ENCODE measurements at regions not wholly inside any gene's neighbourhood (a gene's known extent, or its start where the extent isn't known, plus 50 kb on each side); places are given as distances from the start of the nearest gene placed in this dataset.

DNA sequence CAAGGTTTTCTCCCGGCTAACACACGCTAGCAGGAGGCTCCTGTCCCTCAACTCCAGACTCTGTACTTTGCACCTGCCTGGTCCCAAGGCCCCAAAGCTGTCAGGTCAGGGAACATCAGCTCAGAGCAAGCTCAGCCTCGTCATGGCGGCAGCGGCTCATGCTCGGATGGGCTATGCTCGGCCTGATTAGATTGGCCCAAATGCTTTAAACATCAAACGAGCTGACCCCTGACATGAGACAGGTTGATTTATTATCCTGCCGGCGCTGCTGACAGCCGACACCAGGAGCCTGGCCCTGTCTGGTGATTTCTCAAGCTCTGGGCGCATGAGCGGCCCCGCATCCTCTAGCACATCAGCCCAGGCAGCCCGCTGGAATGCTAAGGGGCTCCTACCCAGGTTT lies 436.4 kb downstream of the EIPR1 start:
- peaks cover 0 to 2% (median 0%) of the 10 kb centered on the region in 4 donors for H3K27me3 ChIP-seq (ENCODE audit: control insufficient read depth in 4 of 4, insufficient read depth in 4 of 4, low read length in 3 of 4)
- DNase-seq (ENCODE audit: low spot score): no peak
- no peak for TF ChIP-seq EGR1 (IDR thresholded peaks at IDR 0.05; ENCODE audit: low read depth in 2 of 2)
- no peak for TF ChIP-seq YY1 (IDR thresholded peaks at IDR 0.05)
- no peak for TF ChIP-seq RXRA (IDR thresholded peaks at IDR 0.05)
- no peak for TF ChIP-seq FOXA1 (IDR thresholded peaks at IDR 0.05)
- TF ChIP-seq NR2F2 (IDR thresholded peaks at IDR 0.05): no peak
- no peak for TF ChIP-seq RAD21 (IDR thresholded peaks at IDR 0.05)
- TF ChIP-seq FOXA2 (IDR thresholded peaks at IDR 0.05): no peak
- TF ChIP-seq, protein P1, sequence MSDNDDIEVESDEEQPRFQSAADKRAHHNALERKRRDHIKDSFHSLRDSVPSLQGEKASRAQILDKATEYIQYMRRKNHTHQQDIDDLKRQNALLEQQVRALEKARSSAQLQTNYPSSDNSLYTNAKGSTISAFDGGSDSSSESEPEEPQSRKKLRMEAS (IDR thresholded peaks at IDR 0.05): no peak
- TF ChIP-seq, protein P2, sequence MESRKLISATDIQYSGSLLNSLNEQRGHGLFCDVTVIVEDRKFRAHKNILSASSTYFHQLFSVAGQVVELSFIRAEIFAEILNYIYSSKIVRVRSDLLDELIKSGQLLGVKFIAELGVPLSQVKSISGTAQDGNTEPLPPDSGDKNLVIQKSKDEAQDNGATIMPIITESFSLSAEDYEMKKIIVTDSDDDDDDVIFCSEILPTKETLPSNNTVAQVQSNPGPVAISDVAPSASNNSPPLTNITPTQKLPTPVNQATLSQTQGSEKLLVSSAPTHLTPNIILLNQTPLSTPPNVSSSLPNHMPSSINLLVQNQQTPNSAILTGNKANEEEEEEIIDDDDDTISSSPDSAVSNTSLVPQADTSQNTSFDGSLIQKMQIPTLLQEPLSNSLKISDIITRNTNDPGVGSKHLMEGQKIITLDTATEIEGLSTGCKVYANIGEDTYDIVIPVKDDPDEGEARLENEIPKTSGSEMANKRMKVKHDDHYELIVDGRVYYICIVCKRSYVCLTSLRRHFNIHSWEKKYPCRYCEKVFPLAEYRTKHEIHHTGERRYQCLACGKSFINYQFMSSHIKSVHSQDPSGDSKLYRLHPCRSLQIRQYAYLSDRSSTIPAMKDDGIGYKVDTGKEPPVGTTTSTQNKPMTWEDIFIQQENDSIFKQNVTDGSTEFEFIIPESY (IDR thresholded peaks at IDR 0.05): no peak
- TF ChIP-seq, protein P3, sequence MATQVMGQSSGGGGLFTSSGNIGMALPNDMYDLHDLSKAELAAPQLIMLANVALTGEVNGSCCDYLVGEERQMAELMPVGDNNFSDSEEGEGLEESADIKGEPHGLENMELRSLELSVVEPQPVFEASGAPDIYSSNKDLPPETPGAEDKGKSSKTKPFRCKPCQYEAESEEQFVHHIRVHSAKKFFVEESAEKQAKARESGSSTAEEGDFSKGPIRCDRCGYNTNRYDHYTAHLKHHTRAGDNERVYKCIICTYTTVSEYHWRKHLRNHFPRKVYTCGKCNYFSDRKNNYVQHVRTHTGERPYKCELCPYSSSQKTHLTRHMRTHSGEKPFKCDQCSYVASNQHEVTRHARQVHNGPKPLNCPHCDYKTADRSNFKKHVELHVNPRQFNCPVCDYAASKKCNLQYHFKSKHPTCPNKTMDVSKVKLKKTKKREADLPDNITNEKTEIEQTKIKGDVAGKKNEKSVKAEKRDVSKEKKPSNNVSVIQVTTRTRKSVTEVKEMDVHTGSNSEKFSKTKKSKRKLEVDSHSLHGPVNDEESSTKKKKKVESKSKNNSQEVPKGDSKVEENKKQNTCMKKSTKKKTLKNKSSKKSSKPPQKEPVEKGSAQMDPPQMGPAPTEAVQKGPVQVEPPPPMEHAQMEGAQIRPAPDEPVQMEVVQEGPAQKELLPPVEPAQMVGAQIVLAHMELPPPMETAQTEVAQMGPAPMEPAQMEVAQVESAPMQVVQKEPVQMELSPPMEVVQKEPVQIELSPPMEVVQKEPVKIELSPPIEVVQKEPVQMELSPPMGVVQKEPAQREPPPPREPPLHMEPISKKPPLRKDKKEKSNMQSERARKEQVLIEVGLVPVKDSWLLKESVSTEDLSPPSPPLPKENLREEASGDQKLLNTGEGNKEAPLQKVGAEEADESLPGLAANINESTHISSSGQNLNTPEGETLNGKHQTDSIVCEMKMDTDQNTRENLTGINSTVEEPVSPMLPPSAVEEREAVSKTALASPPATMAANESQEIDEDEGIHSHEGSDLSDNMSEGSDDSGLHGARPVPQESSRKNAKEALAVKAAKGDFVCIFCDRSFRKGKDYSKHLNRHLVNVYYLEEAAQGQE (IDR thresholded peaks at IDR 0.05): no peak
- TF ChIP-seq, protein P4, sequence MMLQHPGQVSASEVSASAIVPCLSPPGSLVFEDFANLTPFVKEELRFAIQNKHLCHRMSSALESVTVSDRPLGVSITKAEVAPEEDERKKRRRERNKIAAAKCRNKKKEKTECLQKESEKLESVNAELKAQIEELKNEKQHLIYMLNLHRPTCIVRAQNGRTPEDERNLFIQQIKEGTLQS (IDR thresholded peaks at IDR 0.05): no peak
- TF ChIP-seq JUND (IDR thresholded peaks at IDR 0.05): no peak
- TF ChIP-seq SP1 (IDR thresholded peaks at IDR 0.05): no peak
- TF ChIP-seq HNF4A (conservative IDR thresholded peaks at IDR 0.05): no peak
- TF ChIP-seq TAF1 (conservative IDR thresholded peaks at IDR 0.05): no peak
- TF ChIP-seq, protein P5, sequence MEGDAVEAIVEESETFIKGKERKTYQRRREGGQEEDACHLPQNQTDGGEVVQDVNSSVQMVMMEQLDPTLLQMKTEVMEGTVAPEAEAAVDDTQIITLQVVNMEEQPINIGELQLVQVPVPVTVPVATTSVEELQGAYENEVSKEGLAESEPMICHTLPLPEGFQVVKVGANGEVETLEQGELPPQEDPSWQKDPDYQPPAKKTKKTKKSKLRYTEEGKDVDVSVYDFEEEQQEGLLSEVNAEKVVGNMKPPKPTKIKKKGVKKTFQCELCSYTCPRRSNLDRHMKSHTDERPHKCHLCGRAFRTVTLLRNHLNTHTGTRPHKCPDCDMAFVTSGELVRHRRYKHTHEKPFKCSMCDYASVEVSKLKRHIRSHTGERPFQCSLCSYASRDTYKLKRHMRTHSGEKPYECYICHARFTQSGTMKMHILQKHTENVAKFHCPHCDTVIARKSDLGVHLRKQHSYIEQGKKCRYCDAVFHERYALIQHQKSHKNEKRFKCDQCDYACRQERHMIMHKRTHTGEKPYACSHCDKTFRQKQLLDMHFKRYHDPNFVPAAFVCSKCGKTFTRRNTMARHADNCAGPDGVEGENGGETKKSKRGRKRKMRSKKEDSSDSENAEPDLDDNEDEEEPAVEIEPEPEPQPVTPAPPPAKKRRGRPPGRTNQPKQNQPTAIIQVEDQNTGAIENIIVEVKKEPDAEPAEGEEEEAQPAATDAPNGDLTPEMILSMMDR (IDR thresholded peaks at IDR 0.05; ENCODE audit: low read depth, low read length, missing input control): no peak
- TF ChIP-seq HNF4G (IDR thresholded peaks at IDR 0.05): no peak
- TF ChIP-seq GABPA (IDR thresholded peaks at IDR 0.05 in 1 of 2, conservative IDR thresholded peaks at IDR 0.05 in 1 of 2): no peak
- H3K9me3 ChIP-seq (ENCODE audit: control insufficient read depth in 4 of 4, low read length in 3 of 4): peaks cover 0 to 2% (median 0%) of the 10 kb centered on the region in 4 donors
- H3K4me3 ChIP-seq (ENCODE audit: low read depth in 1 of 3, low read length in 3 of 3): no peak overlapping the region
- no peaks in the 10 kb centered on the region for H3K36me3 ChIP-seq (ENCODE audit: control insufficient read depth in 4 of 4, insufficient read depth in 3 of 4, low read depth in 1 of 4, low read length in 3 of 4)
- no peak overlapping the region for H3K9ac ChIP-seq (ENCODE audit: low read depth in 1 of 2, low read length in 2 of 2)
- 43% methylated on average over 15 of the region's 15 CpGs for WGBS
- H3K27ac ChIP-seq (ENCODE audit: low read depth in 1 of 2, low read length in 2 of 2): no peak overlapping the region
- no peaks in the 10 kb centered on the region for H3K4me1 ChIP-seq (ENCODE audit: control insufficient read depth in 4 of 4, insufficient read depth in 4 of 4, low read length in 3 of 4)

Data from liver (tissue), 8 donors.